Gastrocnemius medialis (tissue), 4 donors: ENCODE measurements at regions not wholly inside any gene's neighbourhood (a gene's known extent, or its start where the extent isn't known, plus 50 kb on each side); places are given as distances from the start of the nearest gene placed in this dataset.

Source experiments
- ATAC-seq, 2 donors: fragments of 150-250 bp; one replicate each; pipeline ENCODE4 v1.9.1; 2016
- DNase-seq, 2 donors: peaks; one replicate each; pipeline ENCODE4 v3.0.0-alpha.2; 2019
- H3K27ac ChIP-seq, 4 donors: fragments of 200-600 bp; sonication (generic); 1 replicate in 1 of 4; 2 replicates in 3 of 4; pipeline ENCODE4 v1.5.1; 2016 to 2018; ENCODE audit warnings: mild to moderate bottlenecking in 2 of 4, moderate library complexity in 1 of 4
- H3K27me3 ChIP-seq, 3 donors: fragments of 200-600 bp; sonication (generic) in 2 of 3; 1 replicate in 1 of 3; 2 replicates in 2 of 3; pipeline versions ENCODE4 v1.5.1 to v1.6.0; 2016 to 2019; ENCODE audit warnings: mild to moderate bottlenecking in 1 of 3, moderate library complexity in 1 of 3
- H3K36me3 ChIP-seq, 2 donors: fragments of 200-600 bp; sonication (generic) in 1 of 2; one replicate each; pipeline ENCODE4 v1.5.1; 2017 to 2018
- H3K4me1 ChIP-seq, 2 donors: fragments of 200-600 bp; sonication (generic) in 1 of 2; one replicate each; pipeline ENCODE4 v1.5.1; 2016 to 2017; ENCODE audit warnings: mild to moderate bottlenecking in 2 of 2
- H3K4me3 ChIP-seq, 4 donors: fragments of 200-600 bp; sonication (generic) in 3 of 4; 1 replicate in 1 of 4; 2 replicates in 3 of 4; pipeline ENCODE4 v1.5.1; 2016 to 2019; ENCODE audit warnings: mild to moderate bottlenecking in 2 of 4
- H3K9me3 ChIP-seq, 3 donors: fragments of 200-600 bp; sonication (generic) in 2 of 3; 1 replicate in 1 of 3; 2 replicates in 2 of 3; pipeline ENCODE4 v1.5.1; 2016 to 2019
- CTCF ChIP-seq, 5 experiments: fragments of 450-650 bp in 3 of 5; fragments of 200-600 bp in 2 of 5; sonication (generic) in 2 of 5; IDR thresholded peaks in 4 of 5; conservative IDR thresholded peaks in 1 of 5; 1 replicate in 4 of 5; 2 replicates in 1 of 5; pipeline ENCODE4 v1.5.1; 2016 to 2019; ENCODE audit warnings: antibody characterized with exemption in 5 of 5, mild to moderate bottlenecking in 3 of 5, moderate library complexity in 3 of 5
- POLR2A ChIP-seq, 2 donors: fragments of 450-650 bp; IDR thresholded peaks; one replicate each; pipeline ENCODE4 v1.6.1; 2017; ENCODE audit warnings: antibody characterized with exemption in 2 of 2, mild to moderate bottlenecking in 2 of 2, moderate library complexity in 2 of 2
- in situ Hi-C, 4 donors: fragments of 200-750 bp; cut with MboI; loops; one replicate each; pipeline versions ENCODE4 v1.15.0 to v1.8.0; 2017; ENCODE audit warnings: low sequenced_read_pairs in 4 of 4
- intact Hi-C: fragments of 100-400 bp; cut with DNase I; formaldehyde crosslinking; loops from one replicate; pipeline ENCODE4 v1.15.1; 2023; ENCODE audit warnings: low total_unique reads

DNA sequence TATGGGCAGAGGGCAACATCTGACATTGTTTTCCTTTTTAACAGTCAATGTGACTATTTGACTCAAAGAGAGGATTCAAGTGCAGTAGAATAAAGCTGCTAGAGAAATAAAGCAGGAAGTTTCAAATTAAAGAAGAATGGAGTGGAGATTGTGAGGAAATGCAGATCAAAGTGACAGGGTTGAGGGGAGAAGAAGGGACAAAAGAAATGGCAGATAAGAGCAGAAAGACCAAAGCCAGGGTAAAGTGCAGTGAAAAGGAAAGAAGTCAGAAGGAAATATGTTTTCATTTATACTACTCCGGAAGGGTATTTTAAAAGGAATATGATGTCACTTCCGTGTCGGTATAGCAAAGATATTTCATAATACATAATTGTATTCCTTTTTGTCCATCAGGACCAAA lies 297.5 kb upstream of the CRIM1 start:
- H3K27me3 ChIP-seq: no peaks in the 10 kb centered on the region
- no peak overlapping the region for H3K27ac ChIP-seq
- TF ChIP-seq CTCF (IDR thresholded peaks at IDR 0.05 in 4 of 5, conservative IDR thresholded peaks at IDR 0.05 in 1 of 5) (no peak), POLR2A (IDR thresholded peaks at IDR 0.05) (no peak)
- H3K9me3 ChIP-seq: no peaks in the 10 kb centered on the region
- in situ Hi-C loops (no loop called here), intact Hi-C loops (no loop called here)
- H3K4me3 ChIP-seq: no peak overlapping the region
- no peaks in the 10 kb centered on the region for H3K4me1 ChIP-seq
- ATAC-seq: no peak
- H3K36me3 ChIP-seq: no peaks in the 10 kb centered on the region
- no peak for DNase-seq

GRCh38 chr2:36052819-36053218 lies 302.8 kb upstream of the CRIM1 start:
- Histone ChIP-seq H3K27me3 (no peaks in the 10 kb centered on the region), H3K36me3 (no peaks in the 10 kb centered on the region), H3K27ac (no peak overlapping the region), H3K4me3 (no peak overlapping the region), H3K4me1 (no peaks in the 10 kb centered on the region), H3K9me3 (no peaks in the 10 kb centered on the region)
- TF ChIP-seq POLR2A (IDR thresholded peaks at IDR 0.05) (no peak), CTCF (IDR thresholded peaks at IDR 0.05 in 4 of 5, conservative IDR thresholded peaks at IDR 0.05 in 1 of 5) (no peak)
- ATAC-seq (no peak), DNase-seq (no peak)
- intact Hi-C loops: no loop called here
- in situ Hi-C loops: no loop called here

- Histone ChIP-seq H3K36me3 (no peaks in the 10 kb centered on the region), H3K27me3 (no peaks in the 10 kb centered on the region), H3K4me1 (no peaks in the 10 kb centered on the region), H3K27ac (no peak overlapping the region), H3K4me3 (no peak overlapping the region), H3K9me3 (no peaks in the 10 kb centered on the region)
- in situ Hi-C loops (no loop called here), intact Hi-C loops (no loop called here)
- TF ChIP-seq CTCF (IDR thresholded peaks at IDR 0.05 in 4 of 5, conservative IDR thresholded peaks at IDR 0.05 in 1 of 5) (no peak), POLR2A (IDR thresholded peaks at IDR 0.05) (no peak)
- ATAC-seq (no peak), DNase-seq (no peak)
Measured at GRCh38 chr2:36044411-36044810, 311.2 kb upstream of the CRIM1 start.

DNA sequence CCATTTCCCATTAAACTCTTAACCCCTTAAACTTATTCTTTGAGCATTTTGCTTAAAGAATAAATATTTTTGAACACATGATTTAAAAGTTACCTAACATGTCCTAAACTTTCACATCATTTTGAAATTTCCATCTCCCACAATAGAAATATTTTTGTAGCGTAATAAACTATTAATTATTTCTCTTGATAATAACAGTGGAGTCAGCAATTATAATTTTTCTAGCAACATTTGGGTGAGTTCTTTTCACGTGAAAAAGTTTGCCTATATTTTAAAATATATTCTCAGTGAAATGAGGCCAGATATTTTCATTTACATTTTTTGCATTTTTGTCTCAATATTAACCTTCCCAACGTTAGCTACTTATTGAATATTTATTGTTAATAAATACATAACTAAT lies 320.4 kb upstream of the CRIM1 start:
- H3K4me3 ChIP-seq: no peak overlapping the region
- no peaks in the 10 kb centered on the region for H3K27me3 ChIP-seq
- TF ChIP-seq CTCF (IDR thresholded peaks at IDR 0.05 in 4 of 5, conservative IDR thresholded peaks at IDR 0.05 in 1 of 5) (no peak), POLR2A (IDR thresholded peaks at IDR 0.05) (no peak)
- no peak overlapping the region for H3K27ac ChIP-seq
- ATAC-seq (no peak), DNase-seq (no peak)
- H3K4me1 ChIP-seq: no peaks in the 10 kb centered on the region
- H3K36me3 ChIP-seq: no peaks in the 10 kb centered on the region
- in situ Hi-C loops (no loop called here), intact Hi-C loops (no loop called here)
- H3K9me3 ChIP-seq: no peaks in the 10 kb centered on the region

DNA sequence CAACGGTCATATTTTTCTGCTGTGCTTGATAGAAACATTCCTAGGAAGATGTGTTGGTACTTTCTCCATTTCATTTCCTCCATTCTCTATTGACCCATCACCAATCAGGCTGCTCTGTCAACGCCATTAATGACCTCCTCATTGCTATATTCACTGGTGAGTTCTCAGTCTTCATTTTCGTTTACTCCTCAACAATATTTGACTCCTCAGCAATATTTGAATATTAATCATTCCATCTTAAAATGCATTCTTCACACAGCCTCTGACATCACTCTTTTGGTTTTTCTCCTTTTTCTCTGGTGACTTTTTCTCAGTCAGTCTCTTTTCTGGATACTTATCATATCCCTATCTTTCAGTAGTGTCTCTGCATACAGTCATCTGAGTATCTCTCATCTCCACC lies 323.5 kb upstream of the CRIM1 start:
- no peaks in the 10 kb centered on the region for H3K4me1 ChIP-seq
- no peaks in the 10 kb centered on the region for H3K36me3 ChIP-seq
- no peak for ATAC-seq
- H3K9me3 ChIP-seq: no peaks in the 10 kb centered on the region
- intact Hi-C loops: no loop called here
- no peak for DNase-seq
- no peak for TF ChIP-seq CTCF (IDR thresholded peaks at IDR 0.05 in 4 of 5, conservative IDR thresholded peaks at IDR 0.05 in 1 of 5)
- TF ChIP-seq POLR2A (IDR thresholded peaks at IDR 0.05): no peak
- in situ Hi-C loops: no loop called here
- H3K27ac ChIP-seq: no peak overlapping the region
- no peaks in the 10 kb centered on the region for H3K27me3 ChIP-seq
- H3K4me3 ChIP-seq: no peak overlapping the region
